CD4-positive, alpha-beta T cell treated with Interferon alpha-2 for 1 hour (primary cell): ENCODE measurements at regions not wholly inside any gene's neighbourhood (a gene's known extent, or its start where the extent isn't known, plus 50 kb on each side); places are given as distances from the start of the nearest gene placed in this dataset.

Experiments
- DNase-seq, 2 donors: peaks; one replicate each; pipeline ENCODE4 v3.0.0-alpha.2; 2020 to 2022

- DNase-seq, result no peak
Observed at GRCh38 chr7:155360495-155361345, 63.0 kb downstream of the INSIG1 start.

- DNase-seq, result no peak
Observed at GRCh38 chr7:155361346-155361680, 63.6 kb downstream of the INSIG1 start.

- DNase-seq, result no peak
Observed at GRCh38 chr7:155361947-155362346, 64.3 kb downstream of the INSIG1 start.

GRCh38 chr7:155362380-155363145 lies 64.9 kb downstream of the INSIG1 start:
- DNase-seq, result no peak

DNA sequence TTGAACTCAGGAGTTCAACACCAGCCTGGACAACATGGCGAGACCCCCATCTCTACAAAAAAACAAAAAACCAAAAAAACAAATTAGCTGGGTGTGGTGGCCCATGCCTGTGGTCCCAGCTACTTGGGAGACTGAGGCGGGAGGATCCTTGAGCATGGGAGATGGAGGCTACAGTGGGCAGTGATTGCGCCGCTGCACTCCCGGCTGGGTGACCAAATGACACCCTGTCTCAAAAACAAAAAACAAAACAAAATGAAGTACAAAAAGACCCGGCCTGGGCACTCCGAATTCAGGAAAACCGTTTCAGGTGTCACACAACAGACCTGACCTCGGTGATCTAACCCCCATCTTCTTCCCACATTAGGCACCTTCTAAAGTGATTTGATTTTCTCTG lies 65.5 kb downstream of the INSIG1 start:
- DNase-seq, result no peak

DNA sequence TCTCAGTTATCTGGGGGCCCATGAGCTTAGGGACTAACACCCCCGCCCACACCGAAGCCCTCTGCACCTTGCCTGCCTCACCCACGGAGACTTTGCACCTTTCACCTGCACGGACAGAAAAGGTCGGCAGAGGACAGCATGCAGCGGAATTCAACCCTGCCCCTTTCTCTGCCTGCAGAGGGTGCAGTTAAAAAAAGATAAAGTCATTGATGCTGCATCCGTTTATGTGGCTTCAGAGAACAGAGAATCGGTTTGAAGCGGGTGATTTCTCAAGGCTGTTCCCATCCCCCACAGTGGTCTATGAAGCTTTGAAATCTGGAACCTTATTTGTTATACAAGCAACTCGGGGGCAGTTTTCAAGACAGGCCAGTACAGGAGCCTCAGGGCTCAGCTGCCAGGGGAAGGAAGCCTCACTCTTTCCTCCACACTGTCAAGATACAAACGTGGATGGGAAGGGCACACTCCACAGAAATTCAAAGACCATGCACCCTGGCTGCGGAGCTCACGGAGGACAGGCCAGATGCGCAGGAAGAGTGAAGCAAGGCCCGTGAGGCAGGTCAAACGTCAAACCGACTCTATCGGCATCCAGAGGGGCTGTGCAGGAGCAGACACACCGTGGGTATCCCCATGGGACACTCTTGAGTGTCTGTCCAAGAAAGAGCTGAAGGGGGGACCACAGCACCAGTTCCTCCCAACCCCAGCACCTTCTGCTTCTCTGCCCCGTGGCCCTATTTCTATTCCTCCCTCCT lies 66.3 kb downstream of the INSIG1 start:
- DNase-seq, result no peak

DNA sequence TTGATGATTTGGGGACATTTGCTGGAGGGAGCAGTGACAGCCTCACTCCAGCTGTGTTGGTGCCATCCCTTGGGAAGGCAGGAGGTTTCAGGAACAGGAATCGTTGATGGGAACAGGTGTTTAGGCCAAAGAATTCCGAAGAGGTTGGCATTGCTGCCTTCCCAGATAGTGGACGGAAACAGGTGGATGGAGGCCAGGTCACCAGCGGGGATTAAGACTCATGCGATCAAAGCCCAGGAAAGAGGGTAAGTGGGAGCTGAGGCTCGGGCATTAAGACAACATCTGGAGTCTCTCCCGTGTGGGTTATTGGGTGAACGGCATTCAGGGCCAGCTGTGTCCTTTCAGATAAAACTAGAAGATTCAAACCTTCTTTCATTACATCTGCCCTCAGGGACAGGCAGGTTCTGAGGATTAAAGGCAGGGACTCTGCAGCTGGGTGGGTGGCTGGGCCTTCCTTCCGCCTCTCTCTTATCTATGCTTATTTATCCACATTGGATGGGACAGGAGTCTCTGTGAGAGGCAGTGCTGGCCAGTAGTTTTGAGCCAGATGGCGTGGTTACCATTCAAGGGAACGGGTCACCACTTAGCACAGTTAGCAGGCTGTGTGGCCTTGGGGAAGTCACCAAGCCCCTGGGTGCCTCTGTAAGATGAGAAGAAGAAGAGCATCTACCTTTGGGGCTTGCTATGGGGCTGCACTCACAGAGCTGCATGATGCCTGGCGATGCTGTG lies 67.6 kb downstream of the INSIG1 start:
- no peak for DNase-seq

DNA sequence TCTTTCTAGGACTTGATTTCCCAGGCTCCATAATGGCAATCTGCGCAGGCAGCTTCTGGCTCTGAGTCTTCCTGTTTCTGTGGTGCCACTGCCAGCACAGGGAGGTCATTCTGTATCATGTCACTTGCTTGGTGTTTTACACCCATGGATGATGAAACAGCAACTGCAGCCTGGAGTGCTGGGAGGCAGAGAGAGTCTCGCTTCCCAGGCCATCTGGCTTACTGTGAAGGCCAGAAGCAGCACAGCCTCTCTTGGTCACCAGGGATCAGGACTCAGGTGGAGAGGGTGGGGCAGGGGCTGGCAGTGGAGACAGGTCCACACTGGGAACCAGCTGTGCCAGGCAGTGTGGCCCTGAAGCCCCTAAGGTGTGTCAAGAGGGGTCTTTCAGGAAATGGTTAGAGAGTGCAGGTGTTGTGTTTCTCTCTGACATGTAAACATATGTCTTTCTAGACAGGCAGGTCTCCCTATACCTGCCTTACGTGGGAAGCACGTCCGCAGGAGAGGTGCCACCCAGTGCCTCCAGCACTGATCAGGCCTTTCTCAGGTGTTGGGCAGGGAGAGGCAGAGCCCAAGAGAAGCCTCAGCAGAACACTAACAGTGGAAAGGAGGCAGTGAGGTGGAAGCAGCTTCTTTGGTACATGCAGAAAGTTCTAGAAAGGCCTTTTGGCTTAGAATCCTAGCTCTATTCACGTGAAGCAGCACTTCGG lies 71.4 kb downstream of the INSIG1 start:
- no peak for DNase-seq

- DNase-seq, result no peak
Observed at GRCh38 chr7:155369766-155370165, 72.1 kb downstream of the INSIG1 start.

DNA sequence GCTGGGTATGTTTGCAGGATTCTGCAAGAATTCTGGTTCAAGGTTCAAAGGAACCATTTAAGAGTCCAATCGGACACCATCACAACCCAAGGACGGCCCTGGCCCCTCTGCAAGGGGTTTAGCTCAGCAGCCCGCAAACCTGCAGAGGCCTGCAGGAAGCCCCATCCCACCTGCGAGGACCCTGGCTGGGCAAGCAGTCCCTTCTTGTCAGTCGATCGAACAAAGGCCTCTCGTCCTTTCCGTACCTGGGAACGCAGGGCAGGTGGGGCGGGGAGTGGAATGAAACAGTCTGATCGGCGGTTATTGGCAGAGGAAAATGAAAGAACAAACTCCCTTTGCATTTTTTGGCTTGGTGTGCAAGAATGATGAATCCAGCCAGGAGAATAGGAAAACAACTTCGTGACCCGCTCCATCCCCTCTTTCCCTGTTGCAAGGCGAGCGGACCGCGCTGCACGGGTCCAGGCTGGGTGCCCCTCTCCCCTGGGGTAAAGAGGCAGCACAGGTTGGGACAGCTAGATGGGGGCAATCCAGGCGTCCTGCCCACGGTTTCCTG lies 73.7 kb downstream of the INSIG1 start:
- no peak for DNase-seq

DNA sequence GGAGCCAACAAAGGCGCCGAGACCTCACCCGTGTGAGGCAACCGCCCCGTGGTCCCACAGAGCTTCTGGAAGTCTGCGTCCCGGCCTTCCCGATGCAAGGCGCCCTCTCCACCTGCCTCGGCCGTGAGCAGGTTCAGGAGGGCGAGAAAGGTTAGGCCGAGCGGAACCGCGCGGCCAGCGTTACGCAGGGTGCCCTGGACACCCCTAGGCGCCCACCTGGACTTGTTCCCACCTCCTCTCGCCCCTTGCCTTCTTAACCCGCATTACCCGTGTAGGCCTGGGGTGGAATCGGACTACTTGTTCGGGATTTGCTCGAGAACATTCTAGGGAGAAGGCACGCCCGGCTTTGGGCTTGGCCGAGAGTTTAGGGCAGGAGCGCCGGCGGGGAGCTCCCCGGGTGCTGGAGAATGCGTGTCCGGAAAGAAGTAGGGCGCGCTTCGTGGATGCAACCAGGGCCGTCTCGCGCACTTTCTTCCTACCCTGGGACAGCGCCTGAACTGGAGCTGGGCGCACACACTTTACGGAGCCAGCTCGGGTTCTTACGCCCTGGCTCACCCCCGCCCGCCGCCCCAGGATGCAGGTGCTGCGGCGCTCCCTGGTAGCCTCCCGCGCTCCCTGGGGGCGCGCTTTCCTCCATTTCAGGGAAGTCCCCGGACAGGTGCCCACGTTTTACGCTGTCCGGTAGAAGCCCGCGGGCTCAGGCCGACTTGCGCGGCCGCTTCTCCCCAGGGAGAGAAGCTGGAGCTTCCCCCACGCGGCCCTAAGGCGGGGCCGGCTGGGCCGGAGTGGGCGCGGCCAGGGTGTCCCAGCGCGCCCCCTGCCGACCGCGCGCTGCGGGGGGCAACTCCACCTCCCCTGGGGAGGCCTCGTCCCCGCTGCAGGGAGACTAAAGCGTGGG lies 74.5 kb downstream of the INSIG1 start:
- DNase-seq, result no peak

DNA sequence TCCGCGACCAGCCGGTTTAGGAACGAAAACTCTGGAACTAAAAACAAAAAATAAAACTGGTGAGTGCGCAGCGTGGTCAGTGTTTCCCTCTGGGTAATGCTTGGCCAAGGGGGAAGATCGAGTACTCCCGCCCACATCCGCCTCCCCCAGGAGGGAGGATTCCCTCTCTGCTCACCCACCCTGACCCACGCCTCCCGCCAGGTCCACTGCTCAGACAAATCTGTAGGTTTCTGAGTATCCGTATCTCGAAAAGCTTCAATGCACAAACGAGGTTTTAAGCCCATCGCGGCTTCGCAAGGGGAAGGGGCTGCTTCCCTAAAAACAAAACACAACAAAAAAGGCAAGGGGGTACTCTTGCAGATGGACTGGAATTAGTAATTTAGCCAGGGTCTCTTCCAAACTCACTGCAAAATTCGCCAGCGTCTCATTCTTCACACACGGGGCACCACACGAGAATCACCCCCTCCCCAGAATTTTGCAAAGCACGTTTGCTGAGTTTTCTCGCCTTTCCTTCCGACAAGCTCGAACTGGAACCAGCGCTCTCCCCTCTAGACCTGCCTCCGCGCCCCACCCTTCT lies 75.2 kb downstream of the INSIG1 start:
- DNase-seq, result no peak

GRCh38 chr7:155373359-155374273 lies 75.9 kb downstream of the INSIG1 start:
- no peak for DNase-seq

DNA sequence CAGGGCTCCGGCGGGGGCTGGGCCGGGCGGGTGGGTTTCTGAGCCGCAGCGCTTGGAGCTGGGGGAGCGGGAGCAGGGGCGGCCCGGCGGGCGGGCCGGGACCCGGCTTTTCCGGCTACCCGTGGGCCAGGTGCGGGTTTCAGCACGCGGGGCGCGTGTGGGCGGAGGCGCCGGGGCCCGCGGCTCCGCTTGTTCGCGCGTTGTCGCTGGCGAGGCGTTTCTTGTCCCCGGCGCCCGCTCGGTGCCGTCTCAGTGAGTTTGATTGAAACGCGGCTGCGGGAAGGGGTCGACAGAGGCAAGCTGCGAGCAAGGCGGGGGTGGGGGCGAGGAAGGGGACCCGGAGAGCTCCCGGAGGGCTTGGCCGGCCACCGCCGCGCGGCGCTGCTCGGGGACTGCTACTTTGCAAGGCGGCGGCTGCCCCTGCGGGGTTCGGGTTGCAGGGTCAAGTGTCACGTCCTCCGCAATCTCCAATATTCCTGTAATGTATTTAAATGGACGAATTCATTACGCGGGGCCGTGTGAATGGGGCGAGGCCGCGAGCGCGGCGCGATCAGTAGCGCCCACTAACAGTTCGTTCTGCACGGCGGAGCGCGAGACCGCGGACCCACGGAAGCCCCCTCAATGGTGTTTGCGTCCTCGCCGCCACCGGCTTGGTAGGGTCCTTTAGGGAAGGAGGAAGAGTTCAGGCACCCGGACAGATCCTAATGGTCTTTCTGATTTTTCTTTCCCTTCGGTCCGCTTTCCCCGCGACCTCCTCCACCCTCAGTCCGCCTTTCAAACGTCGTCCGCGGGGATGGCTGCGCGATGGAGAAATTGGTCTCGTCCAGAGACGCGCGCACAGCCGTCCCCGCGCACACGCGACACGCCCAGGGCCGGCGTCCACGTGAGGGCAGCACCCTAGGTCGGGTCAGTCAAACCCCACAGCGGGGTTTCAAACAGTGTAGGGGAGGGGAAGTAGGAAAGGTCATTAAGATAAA lies 76.9 kb downstream of the INSIG1 start:
- no peak for DNase-seq

DNA sequence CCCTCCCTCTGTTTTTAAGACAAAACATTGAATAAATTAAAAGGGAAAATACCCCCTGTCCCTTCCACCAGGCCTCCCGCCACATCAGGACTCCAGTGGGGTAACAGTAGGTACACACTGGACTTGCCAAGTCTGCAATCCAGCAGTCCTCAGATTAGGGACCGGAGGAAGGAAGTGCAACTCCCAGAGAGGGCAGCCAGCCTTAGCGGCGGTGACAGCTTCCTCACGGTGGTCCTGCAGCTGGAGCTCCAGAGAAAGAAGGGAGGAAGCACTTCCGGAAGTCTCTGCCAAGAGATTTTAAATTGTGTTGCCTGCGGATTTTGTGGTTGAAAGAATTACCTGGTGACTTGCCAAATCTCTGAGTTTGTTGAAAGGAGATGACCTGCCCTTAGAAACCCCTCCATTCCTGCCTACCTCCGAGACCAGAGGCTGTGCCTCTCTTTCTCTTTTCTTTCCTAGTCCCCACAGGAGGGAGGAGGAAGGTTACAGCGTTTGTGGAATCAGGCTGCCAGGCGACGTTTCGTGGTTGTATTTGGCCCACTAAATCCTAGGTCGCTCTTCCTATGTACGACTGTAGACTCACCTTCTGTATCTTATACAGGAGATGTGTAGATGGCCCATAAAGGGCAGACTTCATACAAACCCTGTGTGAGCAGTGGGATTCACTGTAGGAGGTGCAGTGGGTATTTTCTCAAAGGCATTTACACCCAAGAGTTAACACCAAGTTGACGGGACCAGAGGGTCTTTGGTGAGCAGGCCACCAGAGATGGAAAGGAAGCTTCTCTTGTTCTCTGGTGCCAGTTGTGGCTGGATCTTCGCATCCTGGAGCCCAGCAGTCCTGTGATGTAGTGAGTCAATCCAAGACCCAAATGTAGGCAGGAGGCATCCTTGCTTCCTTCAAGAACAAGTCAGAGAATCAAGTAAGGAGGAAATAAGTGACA lies 77.9 kb downstream of the INSIG1 start:
- no peak for DNase-seq

DNA sequence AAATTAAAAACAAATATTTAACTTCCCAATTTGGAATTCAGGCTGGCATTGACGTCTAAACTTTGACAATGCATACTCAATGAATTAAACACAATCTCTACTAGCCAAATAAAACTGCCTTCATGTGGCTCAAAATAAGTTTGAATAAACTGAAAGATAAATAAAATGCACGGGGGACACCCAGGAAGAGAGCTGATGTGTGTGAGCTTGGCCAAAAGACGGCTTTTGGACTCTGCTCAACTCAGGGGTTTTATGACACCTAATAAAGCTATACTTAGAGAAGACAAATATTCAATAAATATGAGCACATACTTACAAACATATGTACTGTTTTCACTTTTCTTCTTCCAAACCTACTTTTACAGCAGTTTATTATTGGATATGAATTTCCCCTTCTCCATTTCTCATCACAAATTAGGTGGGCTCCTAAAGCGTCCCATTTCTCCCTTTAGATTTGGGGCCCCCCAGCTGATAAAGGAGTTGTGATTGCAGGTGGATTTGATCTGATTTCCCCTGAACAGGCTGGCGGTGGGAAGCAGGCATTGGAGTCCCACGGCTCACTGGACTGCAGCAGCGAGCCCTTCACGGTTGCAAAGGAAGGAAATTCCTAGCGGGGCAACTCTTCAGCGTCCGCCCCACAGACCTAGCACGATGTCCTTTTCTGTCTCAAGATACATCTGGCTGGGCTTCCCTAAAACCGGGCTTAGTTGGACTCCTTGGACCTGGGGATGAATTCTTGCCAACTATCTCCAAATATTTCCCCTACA lies 79.6 kb downstream of the INSIG1 start:
- DNase-seq, result no peak
